RWPE2 (cell line): ENCODE measurements at regions not wholly inside any gene's neighbourhood (a gene's known extent, or its start where the extent isn't known, plus 50 kb on each side); places are given as distances from the start of the nearest gene placed in this dataset.
A peak's percentile ranks its signal among the peaks of the same experiment; 100 is the strongest.

Experiments used
- ATAC-seq: fragments of 200-7000 bp; cut with Tn5 transposase; 3 replicates; pipeline ENCODE4 v1.9.1; 2021; ENCODE audit warnings: low read depth
- DNase-seq: peaks from one replicate; pipeline ENCODE4 v3.0.0-alpha.2; 2020; ENCODE audit warnings: low spot score
- H3K27ac ChIP-seq: fragments of 450-650 bp; 2 replicates; pipeline ENCODE4 v1.5.1; 2017; ENCODE audit warnings: mild to moderate bottlenecking; ENCODE audit not compliant: poor library complexity, severe bottlenecking
- H3K27me3 ChIP-seq: fragments of 250-450 bp; sonication (Bioruptor Pico); 2 replicates; pipeline ENCODE4 v1.5.1; 2021; ENCODE audit warnings: mild to moderate bottlenecking, moderate library complexity; ENCODE audit not compliant: insufficient read depth, poor library complexity, severe bottlenecking
- H3K36me3 ChIP-seq: fragments of 250-450 bp; sonication (Bioruptor Pico); 2 replicates; pipeline ENCODE4 v1.5.1; 2020; ENCODE audit warnings: low read depth, mild to moderate bottlenecking, moderate library complexity
- H3K4me1 ChIP-seq: fragments of 250-450 bp; sonication (Bioruptor Pico); 2 replicates; pipeline ENCODE4 v1.5.1; 2021; ENCODE audit warnings: mild to moderate bottlenecking, moderate library complexity; ENCODE audit not compliant: insufficient read depth, poor library complexity, severe bottlenecking
- H3K4me3 ChIP-seq: fragments of 250-450 bp; sonication (Bioruptor Pico); 2 replicates; pipeline ENCODE4 v1.5.1; 2021; ENCODE audit warnings: mild to moderate bottlenecking, moderate library complexity; ENCODE audit not compliant: severe bottlenecking
- H3K9me3 ChIP-seq: fragments of 250-450 bp; sonication (Bioruptor Pico); 2 replicates; pipeline ENCODE4 v1.5.1; 2021; ENCODE audit warnings: mild to moderate bottlenecking, moderate library complexity; ENCODE audit not compliant: severe bottlenecking
- CTCF ChIP-seq: fragments of 450-650 bp; IDR thresholded peaks from one replicate; pipeline ENCODE4 v1.5.1; 2017; ENCODE audit warnings: mild to moderate bottlenecking, moderate library complexity; ENCODE audit not compliant: poor library complexity, severe bottlenecking

GRCh38 chr3:177378168-177378567, 180.9 kb upstream of the TBL1XR1 start:
- H3K4me3 ChIP-seq, result no peak overlapping the region
- no peaks in the 10 kb centered on the region for H3K36me3 ChIP-seq
- no peak for TF ChIP-seq CTCF
- DNase-seq (no peak), ATAC-seq (no peak)
- peaks cover 10% of the 10 kb centered on the region for H3K4me1 ChIP-seq
- H3K27me3 ChIP-seq, result no peaks in the 10 kb centered on the region
- peaks cover 3% of the 10 kb centered on the region for H3K9me3 ChIP-seq
- H3K27ac ChIP-seq, result no peak overlapping the region

- Histone ChIP-seq H3K4me1 (peaks cover 10% of the 10 kb centered on the region), H3K4me3 (no peak overlapping the region), H3K27me3 (no peaks in the 10 kb centered on the region), H3K9me3 (peaks cover 3% of the 10 kb centered on the region), H3K27ac (no peak overlapping the region), H3K36me3 (no peaks in the 10 kb centered on the region)
- TF ChIP-seq CTCF, result no peak
- no peak for ATAC-seq
- DNase-seq, result no peak
Observed at GRCh38 chr3:177379045-177379444, 181.8 kb upstream of the TBL1XR1 start.

DNA sequence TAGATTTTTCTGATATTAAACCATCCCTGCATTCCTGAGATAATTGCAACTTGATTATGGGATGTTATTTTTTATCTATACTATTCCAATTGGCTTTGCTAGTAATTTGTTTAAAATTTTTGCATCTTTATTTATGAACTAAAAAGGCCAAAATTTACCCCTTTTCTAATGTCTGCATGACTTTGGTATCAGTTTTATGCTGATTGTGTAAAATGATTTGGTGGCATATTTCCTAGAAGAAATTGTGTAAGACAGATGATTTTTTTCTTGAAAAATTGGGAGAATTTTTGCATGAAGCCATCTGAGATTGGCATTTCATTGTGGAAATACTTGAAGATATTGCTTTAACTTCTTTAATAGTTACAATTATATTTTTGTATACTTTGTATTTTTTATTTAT, 183.8 kb upstream of the TBL1XR1 start:
- Histone ChIP-seq H3K27me3 (no peaks in the 10 kb centered on the region), H3K4me3 (no peak overlapping the region), H3K4me1 (peaks cover 18% of the 10 kb centered on the region), H3K27ac (no peak overlapping the region), H3K36me3 (no peaks in the 10 kb centered on the region), H3K9me3 (peaks cover 3% of the 10 kb centered on the region)
- DNase-seq, result no peak
- no peak for TF ChIP-seq CTCF
- no peak for ATAC-seq

- no peak for TF ChIP-seq CTCF
- no peak for ATAC-seq
- H3K36me3 ChIP-seq, result no peaks in the 10 kb centered on the region
Observed at GRCh38 chr3:177382944-177383343, 185.7 kb upstream of the TBL1XR1 start.

GRCh38 chr3:177385186-177385585, 187.9 kb upstream of the TBL1XR1 start:
- H3K27ac ChIP-seq, result peak overlapping the region; percentile 34
- peaks cover 3% of the 10 kb centered on the region for H3K9me3 ChIP-seq
- H3K36me3 ChIP-seq, result no peaks in the 10 kb centered on the region
- H3K27me3 ChIP-seq, result no peaks in the 10 kb centered on the region
- no peak for ATAC-seq
- H3K4me1 ChIP-seq, result peaks cover 12% of the 10 kb centered on the region
- TF ChIP-seq CTCF, result no peak
- DNase-seq, result no peak
- H3K4me3 ChIP-seq, result no peak overlapping the region

More at GRCh38 chr3:177382944-177383343, 185.7 kb upstream of the TBL1XR1 start:
- no peak for DNase-seq
- H3K27ac ChIP-seq, result no peak overlapping the region
- peaks cover 12% of the 10 kb centered on the region for H3K4me1 ChIP-seq
- H3K27me3 ChIP-seq, result no peaks in the 10 kb centered on the region
- peaks cover 3% of the 10 kb centered on the region for H3K9me3 ChIP-seq
- no peak overlapping the region for H3K4me3 ChIP-seq
